Skeletal muscle cell (primary cell): ENCODE measurements at regions not wholly inside any gene's neighbourhood (a gene's known extent, or its start where the extent isn't known, plus 50 kb on each side); places are given as distances from the start of the nearest gene placed in this dataset.

Source experiments
- DNase-seq: peaks from one replicate; pipeline ENCODE4 v3.0.0-alpha.2; 2010; ENCODE audit warnings: low read depth
- H3K4me3 ChIP-seq: 2 replicates; pipeline ENCODE4 v1.5.1; 2011; ENCODE audit warnings: low read depth, mild to moderate bottlenecking, control low read depth, low read length, moderate library complexity

DNA sequence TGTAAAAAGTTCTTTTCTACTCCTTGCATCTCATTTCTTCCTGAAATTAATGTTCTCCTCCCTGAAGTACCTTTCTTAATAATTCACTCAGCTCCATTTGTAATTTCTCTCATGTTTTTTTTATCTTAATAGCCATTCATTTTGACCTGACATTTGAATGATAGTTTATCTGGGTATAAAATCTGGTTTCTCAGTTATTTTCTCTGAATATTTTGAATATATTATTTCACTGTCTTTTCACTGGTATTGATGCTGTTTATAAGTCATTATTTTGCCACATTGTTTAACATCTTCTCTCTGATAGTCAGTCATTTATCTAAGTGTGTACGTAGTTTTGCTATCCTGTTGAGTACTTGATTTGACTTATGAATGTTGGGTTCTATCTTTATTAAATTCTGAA is 68.8 kb upstream of the ARHGAP18 start:
- DNase-seq = no peak
- H3K4me3 ChIP-seq = no peak overlapping the region

DNA sequence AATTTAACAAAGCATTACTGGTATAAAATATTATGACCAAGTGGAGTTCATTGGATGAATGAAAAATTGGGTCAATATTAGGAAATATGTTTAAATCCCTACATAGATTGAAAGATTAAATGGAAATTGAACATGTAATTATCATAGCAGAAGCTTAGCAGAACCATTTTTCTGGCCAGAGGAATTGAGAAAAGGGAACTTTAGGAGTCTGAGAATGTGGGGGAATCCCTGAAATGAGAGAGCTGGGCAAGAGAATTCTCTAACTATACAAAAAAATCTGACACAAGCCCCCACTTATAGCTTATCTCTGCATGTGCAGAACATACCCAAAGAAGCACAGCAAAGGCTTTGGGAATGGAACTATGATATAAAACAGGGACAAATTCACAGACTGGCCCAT is 67.4 kb upstream of the ARHGAP18 start:
- no peak for DNase-seq
- no peak overlapping the region for H3K4me3 ChIP-seq

DNA sequence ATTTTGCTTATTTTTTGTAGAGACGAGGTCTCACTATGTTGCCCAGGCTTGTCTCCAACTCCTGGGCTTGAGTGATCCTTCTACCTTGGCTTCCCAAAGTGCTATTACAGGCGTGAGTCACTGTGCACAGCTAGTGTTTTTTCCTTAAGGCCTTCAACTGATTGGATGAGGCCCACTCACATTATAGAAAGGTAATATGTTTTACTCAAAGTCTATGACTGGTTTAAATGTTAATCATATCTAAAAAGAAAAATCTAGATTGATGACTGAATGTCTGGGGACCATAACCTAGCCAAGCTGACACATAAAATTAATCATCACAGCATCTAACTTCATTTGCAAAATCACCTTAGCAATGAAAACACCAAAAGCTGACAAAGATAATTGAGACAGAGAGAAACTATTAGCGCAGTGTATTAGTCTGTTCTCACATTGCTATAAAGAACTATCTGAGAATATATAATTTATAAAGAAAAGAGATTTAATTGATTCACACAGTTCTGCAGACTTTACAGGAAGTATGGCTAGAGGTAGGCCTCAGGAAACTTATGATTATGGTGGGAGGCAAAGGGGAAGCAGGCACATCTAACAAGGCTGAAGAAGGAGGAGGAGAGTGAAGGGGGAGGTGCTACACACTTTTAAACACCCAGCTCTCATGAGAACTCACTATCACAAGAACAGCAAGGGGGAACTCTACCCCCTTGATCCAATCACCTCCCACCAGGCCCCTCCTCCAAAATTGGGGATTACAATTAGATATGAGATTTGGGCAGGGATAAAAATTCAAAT is 66.8 kb upstream of the ARHGAP18 start:
- DNase-seq = no peak

DNA sequence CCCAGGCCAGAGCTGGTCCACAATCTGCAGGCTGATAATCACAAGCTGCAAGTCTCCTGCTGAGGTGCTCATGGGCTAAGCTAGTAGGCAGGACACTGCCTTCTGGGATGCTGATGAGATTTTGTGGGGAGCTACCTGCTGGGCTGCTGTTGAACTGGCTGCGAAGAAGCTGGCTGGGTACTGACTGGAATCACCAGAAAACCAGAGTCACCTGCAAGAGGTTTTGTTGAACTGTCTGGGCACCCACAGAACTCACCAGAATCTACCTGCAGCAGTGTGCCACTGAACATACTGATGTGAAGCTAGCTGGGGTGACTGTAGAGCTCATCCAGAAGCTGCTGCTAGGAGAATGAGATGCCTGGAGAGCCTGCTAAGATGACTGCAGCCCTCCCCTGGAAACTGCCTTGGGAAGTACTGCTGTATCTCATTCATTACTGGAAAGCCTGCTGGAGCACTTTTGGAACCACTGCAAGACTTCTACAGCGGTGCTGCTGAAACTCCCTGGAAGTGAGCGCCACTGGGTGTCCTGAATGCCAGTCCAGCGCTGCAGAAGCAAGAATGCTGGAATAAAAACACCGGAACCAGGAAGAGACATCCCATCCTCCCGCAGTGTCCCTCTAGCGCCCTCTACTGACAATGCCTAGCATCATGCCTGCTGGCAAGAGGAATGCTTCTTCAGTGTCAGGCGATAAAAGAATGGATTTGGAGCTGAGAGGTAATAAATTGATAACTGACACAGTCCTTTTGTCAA is 64.9 kb upstream of the ARHGAP18 start:
- DNase-seq = no peak
- peak overlapping the region; percentile 13 for H3K4me3 ChIP-seq

More for the DNA sequence above, 66.8 kb upstream of the ARHGAP18 start:
- H3K4me3 ChIP-seq = no peak overlapping the region

DNA sequence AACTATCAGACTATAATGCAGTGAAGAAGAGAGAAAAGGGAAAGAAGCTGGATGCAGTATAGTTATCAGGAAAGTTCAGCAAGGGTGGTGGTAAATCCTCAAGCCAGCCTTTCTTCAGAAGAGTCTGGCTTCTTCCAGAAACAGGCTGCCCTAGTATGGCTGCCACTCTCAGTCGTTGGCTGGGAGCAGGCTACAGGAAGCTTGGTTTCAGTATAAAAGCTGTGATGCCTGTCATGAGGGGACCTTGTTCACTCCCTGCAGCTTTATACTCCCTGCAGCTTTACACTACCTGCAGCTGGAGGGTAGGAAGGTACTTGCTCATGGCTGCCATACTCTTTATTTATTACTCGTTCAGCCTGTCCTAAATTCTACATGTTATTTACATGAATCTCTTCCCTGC is 63.3 kb upstream of the ARHGAP18 start:
- H3K4me3 ChIP-seq = no peak overlapping the region
- DNase-seq = no peak

DNA sequence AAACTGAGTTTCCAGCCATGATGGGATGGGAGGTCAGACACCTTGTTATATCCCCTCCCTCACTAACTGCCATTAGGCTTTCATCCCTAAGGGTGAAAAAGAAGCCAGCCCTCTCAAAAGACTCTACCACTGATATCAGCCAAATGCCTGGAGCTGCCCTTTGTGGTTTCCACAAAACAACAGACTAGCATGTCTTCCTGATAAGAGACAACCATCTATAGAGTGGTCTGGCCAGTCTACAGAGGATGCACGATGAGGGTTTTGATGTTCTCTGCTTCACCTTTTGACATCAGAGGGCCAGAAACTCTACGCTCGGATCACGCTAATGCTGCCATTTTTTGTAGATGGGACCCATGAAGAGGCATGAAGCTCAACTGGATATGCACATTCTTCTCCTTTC is 61.7 kb upstream of the ARHGAP18 start:
- no peak for DNase-seq
- no peak overlapping the region for H3K4me3 ChIP-seq

DNA sequence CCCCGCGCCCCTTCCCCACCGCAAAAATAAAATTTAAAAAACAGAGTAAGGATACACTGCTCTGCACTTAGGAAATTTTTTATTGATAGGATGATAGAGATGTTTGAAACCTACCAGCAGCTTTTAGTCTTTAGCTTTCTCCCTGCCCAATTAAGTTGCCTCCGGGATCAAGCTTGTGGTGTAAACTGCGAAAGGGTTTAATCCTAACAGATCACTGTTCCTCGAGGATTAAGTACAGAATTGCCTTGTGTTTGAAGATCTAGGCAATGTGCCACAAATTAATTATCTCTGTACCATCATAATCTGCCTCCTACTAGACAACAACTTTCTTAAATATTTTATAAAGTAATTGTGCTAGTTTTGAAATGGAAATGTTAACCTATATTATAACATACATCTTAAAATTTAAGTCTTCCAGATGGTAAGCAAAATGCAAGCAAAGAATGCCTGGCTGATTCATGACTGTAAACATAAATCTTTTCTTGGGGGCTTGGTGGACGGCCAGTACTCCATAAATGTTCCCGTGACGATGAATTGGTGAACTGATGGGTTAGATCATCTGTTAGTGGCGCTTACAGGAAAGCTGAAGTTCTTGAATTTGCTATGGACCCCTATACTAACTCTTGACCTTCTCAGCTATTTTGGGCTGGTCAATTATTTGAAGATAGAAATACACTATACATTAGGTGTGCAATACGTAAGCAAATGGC is 58.0 kb upstream of the ARHGAP18 start:
- DNase-seq = no peak
- H3K4me3 ChIP-seq = peak overlapping the region; percentile 50

DNA sequence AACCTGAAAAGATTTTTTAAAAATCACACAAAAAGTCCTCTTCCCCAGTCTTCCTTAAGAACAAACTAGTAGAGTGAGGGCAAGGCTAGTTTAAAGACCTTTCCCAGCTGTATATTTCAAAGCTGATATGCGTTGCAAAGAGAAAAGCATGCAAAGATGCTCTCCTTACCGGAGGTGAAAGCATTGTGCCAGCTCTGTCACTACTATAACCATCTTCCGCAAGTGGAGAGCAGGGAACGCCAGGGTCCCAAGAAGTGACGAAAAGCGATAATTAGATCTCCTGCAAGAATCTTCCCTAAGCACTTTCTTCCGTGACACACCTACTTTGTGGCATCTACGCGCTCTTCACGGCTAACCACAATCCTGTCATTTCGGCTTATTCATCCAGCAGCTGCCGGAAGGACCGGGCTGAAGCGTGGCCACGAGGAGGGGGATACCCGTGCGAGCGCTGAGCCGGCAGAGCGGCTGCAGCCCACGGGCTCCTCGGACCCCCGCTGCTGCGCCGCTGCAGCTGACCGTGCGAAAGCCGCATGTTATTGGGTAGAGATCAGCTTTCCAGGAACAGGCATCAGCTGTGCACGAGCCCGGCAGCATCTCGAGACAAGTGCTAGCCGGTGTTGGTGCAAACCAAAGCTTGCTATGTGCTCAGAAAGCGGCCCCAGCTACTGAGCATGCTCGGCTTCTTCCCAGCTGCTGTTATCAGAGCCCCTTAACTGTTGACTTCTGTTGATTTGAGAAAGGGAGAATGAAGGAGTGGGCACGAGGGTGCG is 57.2 kb upstream of the ARHGAP18 start:
- no peak for DNase-seq
- H3K4me3 ChIP-seq = peak overlapping the region; percentile 50

DNA sequence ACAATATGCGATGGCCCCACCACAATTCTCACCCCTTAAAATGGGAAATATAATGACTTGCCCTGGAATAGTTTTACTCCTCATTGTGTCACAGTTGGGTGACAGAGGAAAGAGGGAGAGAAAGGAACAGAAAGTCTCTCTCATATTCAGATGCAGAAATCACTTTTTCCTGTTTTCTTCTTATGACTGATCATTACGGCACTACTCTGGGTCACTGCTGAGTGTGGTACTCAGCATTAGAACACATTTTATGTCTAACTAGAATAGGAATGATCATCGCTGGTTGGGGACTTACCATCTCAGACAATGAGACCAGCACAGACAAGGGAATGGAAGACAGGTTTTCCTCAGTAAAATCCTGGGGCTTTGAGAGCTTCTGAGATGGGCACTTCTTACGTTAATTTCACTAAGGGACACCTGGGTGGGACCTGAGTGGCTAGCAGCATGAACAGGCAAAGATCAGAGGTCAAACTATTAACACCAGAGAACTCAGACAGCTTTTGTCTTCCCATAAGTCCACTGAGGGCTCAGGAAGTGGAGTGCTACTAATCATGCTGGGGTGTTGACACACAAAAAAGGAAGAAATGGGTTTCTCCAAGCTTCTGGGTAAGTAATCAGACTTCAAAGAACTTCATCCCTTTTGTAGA is 54.9 kb upstream of the ARHGAP18 start:
- H3K4me3 ChIP-seq = no peak overlapping the region
- no peak for DNase-seq

DNA sequence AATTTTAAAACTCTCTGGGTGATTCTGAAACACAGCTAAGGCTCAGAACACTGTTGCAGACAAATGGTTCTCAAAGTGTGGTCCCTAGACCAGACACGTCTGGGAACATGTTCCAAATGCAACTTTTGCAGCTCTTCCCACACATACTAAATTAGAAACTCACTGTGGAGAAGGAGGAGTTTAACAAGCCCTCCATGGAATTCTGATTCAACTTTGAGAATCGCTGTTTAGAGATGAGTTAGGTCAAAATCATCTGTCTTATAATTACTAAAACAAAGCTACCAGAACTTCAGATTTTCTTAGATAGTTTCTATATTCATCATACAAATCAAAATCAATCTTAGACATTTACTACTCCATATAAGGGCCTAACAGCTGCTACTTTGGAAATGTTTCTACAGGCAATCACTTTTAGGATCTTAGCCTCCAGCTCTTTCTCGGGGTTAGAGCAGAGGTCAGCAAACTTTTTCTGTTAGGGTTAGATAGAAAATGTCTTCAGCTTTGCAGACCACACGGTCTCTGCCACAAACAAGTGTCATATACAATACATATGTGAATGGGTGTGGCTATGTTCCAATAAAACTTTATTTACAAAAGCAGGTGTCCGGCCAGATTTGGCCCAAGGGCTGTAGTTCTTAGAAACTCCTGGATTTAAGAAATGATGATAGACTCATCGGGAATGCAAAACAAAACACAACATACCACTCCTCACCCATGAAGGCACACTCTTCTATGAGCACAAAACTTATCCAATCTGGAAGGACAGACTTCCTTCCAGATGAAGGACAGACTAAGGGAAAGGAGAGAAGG is 50.0 kb upstream of the ARHGAP18 start:
- no peak for DNase-seq
- H3K4me3 ChIP-seq = no peak overlapping the region
